IMR-90 (cell line): ENCODE measurements at regions not wholly inside any gene's neighbourhood (a gene's known extent, or its start where the extent isn't known, plus 50 kb on each side); places are given as distances from the start of the nearest gene placed in this dataset.

Experiments used
- ATAC-seq: fragments of 200-7000 bp; cut with Tn5 transposase; 2 replicates; pipeline ENCODE4 v1.9.1; 2020; ENCODE audit warnings: low read depth, mild to moderate bottlenecking, moderate library complexity
- BruUV-seq: library from RNA; stranded (reverse); fragments of 400-500 nt; replicated peaks from 2 replicates; lab custom pipeline; 2021; lab: Mats Ljungman, UMichigan
- CTCF ChIA-PET: fragments of 300-600 bp; formaldehyde crosslinking; extraction: SDS; loops from one replicate; lab custom pipeline; 2021; ENCODE audit warnings: antibody characterized with exemption; lab: Yijun Ruan, JAX
- POLR2A ChIA-PET: fragments of 300-600 bp; sonication (Branson Sonifier 250); formaldehyde crosslinking; loops from one replicate; lab custom pipeline; 2022; ENCODE audit warnings: antibody characterized with exemption; ENCODE audit not compliant: unreplicated experiment; lab: Charles Lee
- DNase-seq: peaks from one replicate; pipeline ENCODE4 v3.0.0; 2013
- H2AFZ ChIP-seq: replicated peaks from 2 replicates; pipeline ENCODE3; 2013; ENCODE audit warnings: low read length, mild to moderate bottlenecking; ENCODE audit not compliant: poor library complexity
- H2AK5ac ChIP-seq: 2 replicates; pipeline ENCODE4 v1.6.1; 2013; ENCODE audit warnings: low read depth, low read length, inconsistent platforms
- H2AK9ac ChIP-seq: replicated peaks from 2 replicates; pipeline ENCODE3; 2013; ENCODE audit warnings: mild to moderate bottlenecking, low read depth, low read length, moderate library complexity; ENCODE audit not compliant: poor library complexity
- H2BK120ac ChIP-seq: 2 replicates; pipeline ENCODE4 v1.6.1; 2013; ENCODE audit warnings: low read depth, low read length, inconsistent platforms
- H2BK15ac ChIP-seq: 3 replicates; pipeline ENCODE4 v1.6.1; 2013; ENCODE audit warnings: low read depth, low read length, inconsistent platforms
- H2BK20ac ChIP-seq: 2 replicates; pipeline ENCODE4 v1.6.1; 2013; ENCODE audit warnings: low read depth, mild to moderate bottlenecking, inconsistent platforms, low read length, moderate library complexity
- H2BK5ac ChIP-seq: 2 replicates; pipeline ENCODE4 v1.6.1; 2013; ENCODE audit warnings: mild to moderate bottlenecking, low read depth, low read length, inconsistent platforms; ENCODE audit not compliant: poor library complexity, severe bottlenecking
- H3K14ac ChIP-seq: replicated peaks from 2 replicates; pipeline ENCODE4 v1.6.1; 2013; ENCODE audit warnings: low read depth, low read length, inconsistent platforms
- H3K18ac ChIP-seq: 2 replicates; pipeline ENCODE4 v1.6.1; 2013; ENCODE audit warnings: low read depth, low read length, control low read depth
- H3K23ac ChIP-seq: 2 replicates; pipeline ENCODE4 v1.6.1; 2013; ENCODE audit warnings: low read depth, low read length, inconsistent platforms
- H3K27ac ChIP-seq: 2 replicates; pipeline ENCODE4 v1.5.1; 2013; ENCODE audit warnings: mild to moderate bottlenecking, control low read depth, low read length; ENCODE audit not compliant: insufficient read depth
- H3K27me3 ChIP-seq: 2 replicates; pipeline ENCODE4 v1.6.1; 2013; ENCODE audit warnings: low read length; ENCODE audit not compliant: control insufficient read depth, insufficient read depth
- H3K36me3 ChIP-seq: 2 replicates; pipeline ENCODE4 v1.6.1; 2013; ENCODE audit warnings: low read length, mixed read lengths; ENCODE audit not compliant: control insufficient read depth, insufficient read depth
- H3K4ac ChIP-seq: 2 replicates; pipeline ENCODE4 v1.6.1; 2013; ENCODE audit warnings: low read depth, low read length, inconsistent platforms
- H3K4me1 ChIP-seq: 2 replicates; pipeline ENCODE4 v1.6.1; 2013; ENCODE audit warnings: low read length, mixed read lengths; ENCODE audit not compliant: control insufficient read depth, insufficient read depth
- H3K4me2 ChIP-seq: 2 replicates; pipeline ENCODE4 v1.6.1; 2013; ENCODE audit warnings: low read depth, mild to moderate bottlenecking, control low read depth, low read length, moderate library complexity
- H3K4me3 ChIP-seq: 2 replicates; pipeline ENCODE4 v1.5.1; 2013; ENCODE audit warnings: low read depth, mild to moderate bottlenecking, control low read depth, low read length, moderate library complexity; ENCODE audit not compliant: insufficient read depth
- H3K56ac ChIP-seq: 2 replicates; pipeline ENCODE4 v1.6.1; 2013; ENCODE audit warnings: low read length, inconsistent platforms; ENCODE audit not compliant: insufficient read depth; ENCODE audit errors: extremely low read depth
- H3K79me1 ChIP-seq, 2 experiments: 2 replicates each; pipeline ENCODE4 v1.6.1; 2013; ENCODE audit warnings: low read length in 2 of 2, inconsistent platforms in 1 of 2, low read depth in 1 of 2
- H3K9ac ChIP-seq: 2 replicates; pipeline ENCODE4 v1.6.1; 2013; ENCODE audit warnings: low read depth, low read length, control low read depth
- H3K9me1 ChIP-seq: 2 replicates; pipeline ENCODE4 v1.6.1; 2013; ENCODE audit warnings: low read length, inconsistent platforms; ENCODE audit not compliant: insufficient read depth
- H3K9me3 ChIP-seq: 2 replicates; pipeline ENCODE4 v1.6.1; 2013; ENCODE audit warnings: low read length; ENCODE audit not compliant: control insufficient read depth, insufficient read depth
- H4K20me1 ChIP-seq: 2 replicates; pipeline ENCODE4 v1.6.1; 2013; ENCODE audit warnings: low read length, inconsistent platforms; ENCODE audit not compliant: insufficient read depth
- H4K5ac ChIP-seq: 2 replicates; pipeline ENCODE4 v1.6.1; 2013; ENCODE audit warnings: mild to moderate bottlenecking, low read depth, low read length, control low read depth
- H4K8ac ChIP-seq, 2 experiments: 2 replicates each; pipeline ENCODE4 v1.6.1; 2013; ENCODE audit warnings: low read depth in 2 of 2, low read length in 2 of 2, control low read depth in 1 of 2, inconsistent platforms in 1 of 2
- H4K91ac ChIP-seq: 2 replicates; pipeline ENCODE4 v1.6.1; 2013; ENCODE audit warnings: low read depth, low read length, inconsistent platforms; ENCODE audit not compliant: insufficient read depth
- BHLHE40 ChIP-seq: fragments of 150-350 bp; IDR thresholded peaks from 2 replicates; pipeline ENCODE4 v1.6.1; 2016; ENCODE audit warnings: mild to moderate bottlenecking, low read depth, low read length
- CHD1 ChIP-seq: IDR thresholded peaks from 2 replicates; pipeline ENCODE4 v1.6.1; 2012; ENCODE audit warnings: low read depth, low read length, improper control_type of control experiment
- CTCF ChIP-seq: conservative IDR thresholded peaks from 2 replicates; pipeline ENCODE4 v1.5.1; 2012; ENCODE audit warnings: mild to moderate bottlenecking, low read depth, low read length, improper control_type of control experiment
- ELK1 ChIP-seq: fragments of 150-350 bp; IDR thresholded peaks from 2 replicates; pipeline ENCODE4 v1.6.1; 2016; ENCODE audit warnings: low read depth, mild to moderate bottlenecking, low read length, moderate library complexity, borderline replicate concordance
- MAZ ChIP-seq: IDR thresholded peaks from 2 replicates; pipeline ENCODE4 v1.6.1; 2012; ENCODE audit warnings: low read depth, mild to moderate bottlenecking, low read length, improper control_type of control experiment, moderate library complexity, borderline replicate concordance
- NFE2L2 ChIP-seq: fragments of 150-350 bp; IDR thresholded peaks from 2 replicates; pipeline ENCODE4 v1.6.1; 2016; ENCODE audit warnings: low read depth, mild to moderate bottlenecking, low read length
- RAD21 ChIP-seq: IDR thresholded peaks from 2 replicates; pipeline ENCODE4 v1.6.1; 2012; ENCODE audit warnings: low read length, improper control_type of control experiment
- RFX5 ChIP-seq: IDR thresholded peaks from 2 replicates; pipeline ENCODE4 v1.8.0; 2012; ENCODE audit warnings: low read depth, mild to moderate bottlenecking, low read length, moderate library complexity
- SMC3 ChIP-seq: fragments of 150-350 bp; IDR thresholded peaks from 2 replicates; pipeline ENCODE4 v1.6.1; 2016; ENCODE audit warnings: low read depth, mild to moderate bottlenecking, antibody characterized with exemption, low read length, moderate library complexity
- USF2 ChIP-seq: fragments of 150-350 bp; IDR thresholded peaks from 2 replicates; pipeline ENCODE4 v1.6.1; 2017; ENCODE audit warnings: mild to moderate bottlenecking, antibody characterized with exemption, low read length, low read depth
- WGBS, 2 experiments: methylation state at CpG; one replicate each; pipeline versions ENCODE4 v1.1.5 to v1.1.7; 2013; ENCODE audit warnings: missing lambda C conversion rate in 2 of 2; ENCODE audit not compliant: insufficient read length in 1 of 2; ENCODE audit errors: extremely low coverage in 2 of 2; 5-methylcytosine and 5-hydroxymethylcytosine counted together
- dilution Hi-C: fragments of 300-500 bp; cut with HindIII; formaldehyde crosslinking; loops from one replicate; pipeline ENCODE4 v1.14.3; 2018; ENCODE audit warnings: low sequenced_read_pairs; ENCODE audit not compliant: unreplicated experiment
- in situ Hi-C: fragments of 300-500 bp; cut with MboI; formaldehyde crosslinking; loops from 3 replicates; pipeline ENCODE4 v1.14.3; 2019; ENCODE audit warnings: low sequenced_read_pairs, inconsistent platforms, mixed read lengths
- intact Hi-C: fragments of 100-400 bp; cut with micrococcal nuclease; formaldehyde crosslinking; loops from 2 replicates; pipeline ENCODE4 v1.10.0; 2022

DNA sequence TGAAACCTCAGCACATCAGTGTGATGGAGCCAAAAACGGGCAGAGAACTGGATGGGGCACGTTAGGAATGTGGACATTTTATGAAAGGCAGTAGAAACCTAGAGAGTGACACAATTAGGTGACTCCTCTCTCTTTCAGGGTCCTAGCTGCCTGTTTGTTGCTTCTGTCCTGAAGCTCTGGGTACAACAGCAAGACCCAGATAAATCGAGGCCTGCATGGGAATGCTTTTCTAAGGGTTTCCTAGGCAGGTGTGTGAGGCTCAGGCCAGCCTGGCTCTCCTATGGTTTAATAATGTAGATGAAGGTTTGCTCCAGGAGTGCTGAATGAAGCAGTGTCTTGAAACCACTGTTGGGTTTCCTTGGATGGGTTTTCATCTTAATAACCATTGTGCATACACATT lies 517.1 kb upstream of the RAB6C start:
- Histone ChIP-seq H2BK5ac (no peak overlapping the region), H3K9me1 (no peaks in the 10 kb centered on the region), H3K79me1 (no peaks in the 10 kb centered on the region), H2AFZ (no peak overlapping the region), H3K18ac (no peak overlapping the region), H2BK15ac (no peak overlapping the region), H3K27ac (no peak overlapping the region), H3K27me3 (no peaks in the 10 kb centered on the region), H4K91ac (no peak overlapping the region), H3K4ac (no peak overlapping the region), H3K4me1 (no peaks in the 10 kb centered on the region), H3K9me3 (peaks cover 75% of the 10 kb centered on the region), H3K36me3 (no peaks in the 10 kb centered on the region), H3K14ac (no peak overlapping the region), H4K20me1 (no peaks in the 10 kb centered on the region), H3K23ac (no peak overlapping the region), H3K4me2 (no peak overlapping the region), H2AK5ac (no peak overlapping the region), H3K56ac (no peak overlapping the region), H2BK20ac (no peak overlapping the region), H3K4me3 (no peak overlapping the region), H4K5ac (no peak overlapping the region), H2BK120ac (no peak overlapping the region), H2AK9ac (no peak overlapping the region), H3K9ac (no peak overlapping the region), H4K8ac (no peak overlapping the region)
- TF ChIP-seq NFE2L2: no peak
- TF ChIP-seq RAD21: no peak
- TF ChIP-seq ELK1: no peak
- TF ChIP-seq BHLHE40: no peak
- no peak for TF ChIP-seq CTCF
- no peak for TF ChIP-seq MAZ
- TF ChIP-seq USF2: no peak
- no peak for TF ChIP-seq CHD1
- TF ChIP-seq RFX5: no peak
- TF ChIP-seq SMC3: no peak
- intact Hi-C loops (no loop called here), in situ Hi-C loops (no loop called here), dilution Hi-C loops (no loop called here)
- BruUV-seq: no TSS peak
- no CpG with 5 or more reads among the region's 3 CpGs for WGBS, 2 experiments
- DNase-seq (no peak), ATAC-seq (no peak)
- POLR2A ChIA-PET: no interaction called here
- CTCF ChIA-PET: no interaction called here
